GM18858 (cell line): ENCODE measurements at regions not wholly inside any gene's neighbourhood (a gene's known extent, or its start where the extent isn't known, plus 50 kb on each side); places are given as distances from the start of the nearest gene placed in this dataset.
"Not testable (repeated sequence)": the region's sequence is repeated elsewhere in the genome, so short reads cannot be mapped to it uniquely, and the experiment has no call there.

Source experiments
- ATAC-seq: cut with Tn5 transposase; IDR thresholded peaks from one replicate; pipeline ENCODE4 v1.9.1; 2021; ENCODE audit not compliant: unreplicated experiment

GRCh38 chr4:124132161-124132560 is 580.4 kb downstream of the ANKRD50 start:
- no peak for ATAC-seq

- no peak for ATAC-seq
Observed at GRCh38 chr4:124133753-124134152, 578.8 kb downstream of the ANKRD50 start.

- no peak for ATAC-seq
Observed at GRCh38 chr4:124135409-124135813, 577.1 kb downstream of the ANKRD50 start.

- no peak for ATAC-seq
Observed at GRCh38 chr4:124139044-124139443, 573.5 kb downstream of the ANKRD50 start.

- no peak for ATAC-seq
Observed at GRCh38 chr4:124143632-124144031, 568.9 kb downstream of the ANKRD50 start.

- ATAC-seq: no peak
Observed at GRCh38 chr4:124144238-124144654, 568.3 kb downstream of the ANKRD50 start.

- no peak for ATAC-seq
Observed at GRCh38 chr4:124146068-124146467, 566.5 kb downstream of the ANKRD50 start.

- ATAC-seq: no peak
Observed at GRCh38 chr4:124151031-124151430, 561.5 kb downstream of the ANKRD50 start.

GRCh38 chr4:124152132-124152531 is 560.4 kb downstream of the ANKRD50 start:
- ATAC-seq: no peak

- ATAC-seq: no peak
Observed at GRCh38 chr4:124155239-124155638, 557.3 kb downstream of the ANKRD50 start.

- ATAC-seq: no peak
Observed at GRCh38 chr4:124157396-124158083, 555.0 kb downstream of the ANKRD50 start.

- ATAC-seq: no peak
Observed at GRCh38 chr4:124163401-124163800, 549.1 kb downstream of the ANKRD50 start.

- ATAC-seq: no peak
Observed at GRCh38 chr4:124167602-124168001, 544.9 kb downstream of the ANKRD50 start.

GRCh38 chr4:124169524-124169923 is 543.0 kb downstream of the ANKRD50 start:
- ATAC-seq: not testable (repeated sequence)

GRCh38 chr4:124173912-124174311 is 538.6 kb downstream of the ANKRD50 start:
- ATAC-seq: no peak

- ATAC-seq: no peak
Observed at GRCh38 chr4:124177647-124178425, 534.7 kb downstream of the ANKRD50 start.

- ATAC-seq: no peak
Observed at GRCh38 chr4:124178449-124179021, 534.0 kb downstream of the ANKRD50 start.

GRCh38 chr4:124179506-124180186 is 532.9 kb downstream of the ANKRD50 start:
- ATAC-seq: no peak

GRCh38 chr4:124181039-124181438 is 531.5 kb downstream of the ANKRD50 start:
- no peak for ATAC-seq

- no peak for ATAC-seq
Observed at GRCh38 chr4:124183231-124183630, 529.3 kb downstream of the ANKRD50 start.

GRCh38 chr4:124183926-124184325 is 528.6 kb downstream of the ANKRD50 start:
- no peak for ATAC-seq
